C4-2B (cell line): ENCODE measurements at regions not wholly inside any gene's neighbourhood (a gene's known extent, or its start where the extent isn't known, plus 50 kb on each side); places are given as distances from the start of the nearest gene placed in this dataset.

ENCODE experiments used
- ZFX ChIP-seq: fragments of 450-650 bp; IDR thresholded peaks from 2 replicates; pipeline ENCODE4 v1.6.1; 2017
- TF ChIP-seq, protein P1 (sequence below): fragments of 450-650 bp; conservative IDR thresholded peaks from 2 replicates; pipeline ENCODE4 v1.5.1; 2017; ENCODE audit warnings: mild to moderate bottlenecking

DNA sequence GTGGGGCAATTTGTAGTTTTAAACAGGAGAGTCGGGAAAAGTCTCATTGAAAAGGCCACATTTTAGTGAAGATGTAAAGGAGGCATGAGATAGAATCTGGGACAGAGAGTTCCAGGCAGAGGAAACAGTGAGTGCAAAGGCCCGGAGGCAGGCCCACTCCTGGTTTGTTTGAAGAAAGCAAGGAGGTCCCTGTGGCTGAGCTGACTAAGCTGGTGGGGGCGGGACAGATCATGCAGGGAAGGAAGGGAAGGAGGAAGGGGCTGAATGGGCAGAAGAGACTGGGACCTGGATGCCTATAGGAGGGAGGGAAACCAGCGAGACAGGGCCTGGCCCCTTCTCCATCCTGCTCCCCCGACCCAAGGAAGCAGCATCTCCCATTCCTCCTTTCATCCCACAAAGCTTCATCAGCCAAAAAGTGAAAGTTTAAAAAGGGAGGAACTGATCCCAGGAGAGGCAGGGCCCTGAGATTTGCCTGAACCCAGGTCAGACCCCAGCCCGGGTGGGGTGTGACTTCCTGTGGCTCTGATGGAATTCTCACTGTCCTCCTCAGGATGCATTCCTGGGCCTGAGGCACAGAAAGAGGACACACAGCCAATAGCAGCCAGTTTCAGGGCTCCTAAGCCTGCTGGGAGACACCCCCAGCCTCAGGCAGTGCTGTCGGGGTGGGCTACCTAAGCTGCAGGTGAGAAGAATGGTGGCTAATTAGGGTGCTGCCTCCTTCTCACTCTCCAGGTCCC is 54.2 kb upstream of the SIRPA start:
- TF ChIP-seq, protein P1, sequence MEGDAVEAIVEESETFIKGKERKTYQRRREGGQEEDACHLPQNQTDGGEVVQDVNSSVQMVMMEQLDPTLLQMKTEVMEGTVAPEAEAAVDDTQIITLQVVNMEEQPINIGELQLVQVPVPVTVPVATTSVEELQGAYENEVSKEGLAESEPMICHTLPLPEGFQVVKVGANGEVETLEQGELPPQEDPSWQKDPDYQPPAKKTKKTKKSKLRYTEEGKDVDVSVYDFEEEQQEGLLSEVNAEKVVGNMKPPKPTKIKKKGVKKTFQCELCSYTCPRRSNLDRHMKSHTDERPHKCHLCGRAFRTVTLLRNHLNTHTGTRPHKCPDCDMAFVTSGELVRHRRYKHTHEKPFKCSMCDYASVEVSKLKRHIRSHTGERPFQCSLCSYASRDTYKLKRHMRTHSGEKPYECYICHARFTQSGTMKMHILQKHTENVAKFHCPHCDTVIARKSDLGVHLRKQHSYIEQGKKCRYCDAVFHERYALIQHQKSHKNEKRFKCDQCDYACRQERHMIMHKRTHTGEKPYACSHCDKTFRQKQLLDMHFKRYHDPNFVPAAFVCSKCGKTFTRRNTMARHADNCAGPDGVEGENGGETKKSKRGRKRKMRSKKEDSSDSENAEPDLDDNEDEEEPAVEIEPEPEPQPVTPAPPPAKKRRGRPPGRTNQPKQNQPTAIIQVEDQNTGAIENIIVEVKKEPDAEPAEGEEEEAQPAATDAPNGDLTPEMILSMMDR: no peak
- no peak for TF ChIP-seq ZFX
